Body of pancreas (tissue), 4 donors: ENCODE measurements at regions not wholly inside any gene's neighbourhood (a gene's known extent, or its start where the extent isn't known, plus 50 kb on each side); places are given as distances from the start of the nearest gene placed in this dataset.

Experiments
- ATAC-seq: fragments of 150-250 bp; one replicate; pipeline ENCODE4 v1.9.1; 2016
- DNase-seq, 4 donors: peaks; one replicate each; pipeline ENCODE4 v3.0.0-alpha.2; 2019
- H3K27ac ChIP-seq, 4 donors: fragments of 200-600 bp; sonication (generic); 1 replicate in 3 of 4; 2 replicates in 1 of 4; pipeline versions ENCODE4 v1.5.1 to v1.6.1; 2016 to 2019; ENCODE audit warnings: mild to moderate bottlenecking in 1 of 4, mixed read lengths in 1 of 4, moderate library complexity in 1 of 4
- H3K27me3 ChIP-seq, 2 donors: fragments of 200-600 bp; sonication (generic); one replicate each; pipeline ENCODE4 v1.6.0; 2016; ENCODE audit warnings: mild to moderate bottlenecking in 1 of 2
- H3K36me3 ChIP-seq, 2 donors: fragments of 200-600 bp; sonication (generic); replicated peaks in 1 of 2; 2 replicates each; pipeline ENCODE4 v1.5.1; 2016; ENCODE audit warnings: low read depth in 2 of 2; ENCODE audit not compliant: insufficient read depth in 1 of 2
- H3K4me1 ChIP-seq: fragments of 200-600 bp; sonication (generic); one replicate; pipeline ENCODE4 v1.6.0; 2016
- H3K4me3 ChIP-seq, 2 donors: fragments of 200-600 bp; sonication (generic); 1 replicate in 1 of 2; 2 replicates in 1 of 2; pipeline ENCODE4 v1.5.1; 2016 to 2019
- H3K9me3 ChIP-seq, 3 donors: fragments of 200-600 bp; sonication (generic); 1 replicate in 2 of 3; 2 replicates in 1 of 3; pipeline ENCODE4 v1.5.1; 2016
- POLR2A ChIP-seq, 3 donors: fragments of 450-650 bp; IDR thresholded peaks; one replicate each; pipeline ENCODE4 v1.6.1; 2016; ENCODE audit warnings: antibody characterized with exemption in 3 of 3, mild to moderate bottlenecking in 2 of 3
- WGBS, 2 donors: methylation state at CpG; one replicate each; pipeline ENCODE4 v1.1.5; 2017; 5-methylcytosine and 5-hydroxymethylcytosine counted together
- intact Hi-C: fragments of 100-400 bp; cut with DNase I; formaldehyde crosslinking; loops from one replicate; pipeline ENCODE4 v1.15.1; 2023
- TF ChIP-seq, protein P1 (sequence below), 7 experiments: fragments of 450-650 bp in 4 of 7; fragments of 200-600 bp in 3 of 7; sonication (generic) in 3 of 7; IDR thresholded peaks; one replicate each; pipeline ENCODE4 v1.5.1; 2016 to 2019; ENCODE audit warnings: antibody characterized with exemption in 7 of 7

- ATAC-seq: no peak
- Histone ChIP-seq H3K27ac (no peak overlapping the region), H3K36me3 (no peaks in the 10 kb centered on the region), H3K27me3 (no peaks in the 10 kb centered on the region), H3K9me3 (no peaks in the 10 kb centered on the region), H3K4me3 (no peak overlapping the region), H3K4me1 (no peaks in the 10 kb centered on the region)
- no peak for TF ChIP-seq POLR2A (IDR thresholded peaks at IDR 0.05)
- TF ChIP-seq, protein P1, sequence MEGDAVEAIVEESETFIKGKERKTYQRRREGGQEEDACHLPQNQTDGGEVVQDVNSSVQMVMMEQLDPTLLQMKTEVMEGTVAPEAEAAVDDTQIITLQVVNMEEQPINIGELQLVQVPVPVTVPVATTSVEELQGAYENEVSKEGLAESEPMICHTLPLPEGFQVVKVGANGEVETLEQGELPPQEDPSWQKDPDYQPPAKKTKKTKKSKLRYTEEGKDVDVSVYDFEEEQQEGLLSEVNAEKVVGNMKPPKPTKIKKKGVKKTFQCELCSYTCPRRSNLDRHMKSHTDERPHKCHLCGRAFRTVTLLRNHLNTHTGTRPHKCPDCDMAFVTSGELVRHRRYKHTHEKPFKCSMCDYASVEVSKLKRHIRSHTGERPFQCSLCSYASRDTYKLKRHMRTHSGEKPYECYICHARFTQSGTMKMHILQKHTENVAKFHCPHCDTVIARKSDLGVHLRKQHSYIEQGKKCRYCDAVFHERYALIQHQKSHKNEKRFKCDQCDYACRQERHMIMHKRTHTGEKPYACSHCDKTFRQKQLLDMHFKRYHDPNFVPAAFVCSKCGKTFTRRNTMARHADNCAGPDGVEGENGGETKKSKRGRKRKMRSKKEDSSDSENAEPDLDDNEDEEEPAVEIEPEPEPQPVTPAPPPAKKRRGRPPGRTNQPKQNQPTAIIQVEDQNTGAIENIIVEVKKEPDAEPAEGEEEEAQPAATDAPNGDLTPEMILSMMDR (IDR thresholded peaks at IDR 0.05): no peak
- 50% methylated on average over 1 of the region's 1 CpG for WGBS, 2 donors
- intact Hi-C loops: no loop called here
- DNase-seq: no peak
Measured at GRCh38 chr4:22190855-22191254, 242.3 kb upstream of the KCNIP4 start.

DNA sequence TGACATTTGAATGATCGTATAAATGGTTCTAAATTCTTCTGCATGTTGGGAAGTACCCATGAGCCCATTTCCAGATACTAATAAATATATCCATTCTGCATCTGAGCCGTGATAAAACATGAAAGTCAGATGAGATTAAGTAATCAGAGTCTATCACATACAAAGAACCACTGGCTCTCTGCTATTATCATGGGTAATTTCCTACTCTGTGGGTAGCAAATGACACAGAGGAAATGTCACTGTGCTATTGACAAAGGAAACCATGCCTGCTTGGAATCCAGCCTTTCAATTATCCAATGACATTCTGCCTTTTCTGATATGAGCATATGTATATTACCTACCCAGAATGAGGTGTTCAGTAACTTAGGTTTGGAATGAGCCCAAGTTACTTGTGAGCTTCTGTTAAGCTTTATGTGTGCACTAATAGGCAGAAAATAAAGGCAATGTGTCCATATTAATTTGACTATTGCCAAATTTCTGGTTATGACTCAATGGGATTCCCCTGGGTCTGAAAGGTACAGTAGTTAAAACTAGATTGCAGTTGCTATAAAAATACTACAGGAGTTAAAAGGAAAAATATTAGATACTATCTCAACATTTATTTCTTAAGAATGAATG lies 238.7 kb upstream of the KCNIP4 start:
- H3K36me3 ChIP-seq: no peaks in the 10 kb centered on the region
- intact Hi-C loops: no loop called here
- H3K27ac ChIP-seq: no peak overlapping the region
- no peak for TF ChIP-seq POLR2A (IDR thresholded peaks at IDR 0.05)
- TF ChIP-seq, protein P1 (IDR thresholded peaks at IDR 0.05): no peak
- H3K4me3 ChIP-seq: no peak overlapping the region
- ATAC-seq (no peak), DNase-seq (no peak)
- 38 to 44% methylated on average over 2 of the region's 2 CpGs for WGBS, 2 donors
- no peaks in the 10 kb centered on the region for H3K9me3 ChIP-seq
- no peaks in the 10 kb centered on the region for H3K4me1 ChIP-seq
- no peaks in the 10 kb centered on the region for H3K27me3 ChIP-seq

DNA sequence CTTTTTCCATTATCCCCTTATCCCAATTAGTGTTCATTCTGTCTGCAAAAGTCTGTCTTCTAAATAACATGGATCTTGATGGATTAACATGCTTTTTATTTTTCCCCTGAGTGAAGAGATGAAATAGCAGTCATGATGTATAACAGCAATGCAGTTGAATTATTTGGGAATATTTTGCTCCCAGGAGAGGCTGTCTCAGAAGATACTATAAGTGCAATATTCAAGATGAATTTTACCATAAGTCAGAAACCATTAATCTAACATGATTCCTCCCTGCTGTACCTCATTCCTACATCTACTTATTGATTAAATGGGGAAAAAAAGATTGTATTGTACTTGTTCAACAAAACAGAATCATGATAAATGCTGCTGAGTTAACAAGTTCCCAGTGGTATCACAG lies 233.2 kb upstream of the KCNIP4 start:
- Histone ChIP-seq H3K9me3 (no peaks in the 10 kb centered on the region), H3K27me3 (no peaks in the 10 kb centered on the region), H3K36me3 (no peaks in the 10 kb centered on the region), H3K4me3 (no peak overlapping the region), H3K27ac (no peak overlapping the region), H3K4me1 (no peaks in the 10 kb centered on the region)
- intact Hi-C loops: no loop called here
- DNase-seq: no peak
- ATAC-seq: no peak
- TF ChIP-seq POLR2A (IDR thresholded peaks at IDR 0.05): no peak
- TF ChIP-seq, protein P1 (IDR thresholded peaks at IDR 0.05): no peak

- H3K27me3 ChIP-seq: no peaks in the 10 kb centered on the region
- H3K4me1 ChIP-seq: no peaks in the 10 kb centered on the region
- no peak for ATAC-seq
- no peak overlapping the region for H3K4me3 ChIP-seq
- no peaks in the 10 kb centered on the region for H3K9me3 ChIP-seq
- DNase-seq: no peak
- H3K36me3 ChIP-seq: no peaks in the 10 kb centered on the region
- no peak overlapping the region for H3K27ac ChIP-seq
- intact Hi-C loops: no loop called here
- 36 to 38% methylated on average over 1 of the region's 1 CpG for WGBS, 2 donors
- TF ChIP-seq, protein P1 (IDR thresholded peaks at IDR 0.05): no peak
- TF ChIP-seq POLR2A (IDR thresholded peaks at IDR 0.05): no peak
Measured at GRCh38 chr4:22179124-22179874, 230.7 kb upstream of the KCNIP4 start.

DNA sequence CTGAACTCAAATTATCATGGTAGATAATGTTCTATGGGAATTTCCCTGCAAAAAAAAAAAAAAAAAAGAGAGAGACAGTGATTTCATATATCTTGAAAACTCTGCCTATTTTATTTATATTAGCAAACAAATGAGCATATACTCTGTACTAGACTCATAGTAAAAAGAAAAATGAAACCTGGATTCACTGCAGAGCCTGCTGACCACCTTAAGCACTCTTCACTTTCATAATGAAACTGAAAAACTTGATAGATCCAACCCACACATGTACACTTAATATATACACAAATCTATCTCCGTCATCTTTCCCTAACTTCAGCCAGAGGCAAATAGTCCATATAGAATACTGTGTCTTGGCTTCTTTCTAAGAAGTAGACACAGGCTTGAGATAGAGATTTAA lies 226.1 kb upstream of the KCNIP4 start:
- no peaks in the 10 kb centered on the region for H3K27me3 ChIP-seq
- WGBS, 2 donors: 60 to 66% methylated on average over 1 of the region's 1 CpG
- TF ChIP-seq, protein P1 (IDR thresholded peaks at IDR 0.05): no peak
- no peak for TF ChIP-seq POLR2A (IDR thresholded peaks at IDR 0.05)
- H3K4me3 ChIP-seq: no peak overlapping the region
- no peaks in the 10 kb centered on the region for H3K4me1 ChIP-seq
- intact Hi-C loops: no loop called here
- no peak for ATAC-seq
- H3K27ac ChIP-seq: no peak overlapping the region
- no peaks in the 10 kb centered on the region for H3K36me3 ChIP-seq
- DNase-seq: no peak
- no peaks in the 10 kb centered on the region for H3K9me3 ChIP-seq
